ENCODE measurements at regions not wholly inside any gene's neighbourhood (a gene's known extent, or its start where the extent isn't known, plus 50 kb on each side); places are given as distances from the start of the nearest gene placed in this dataset.

- DNase-seq: no peak
- Histone ChIP-seq H3K36me3 (no peaks in the 10 kb centered on the region), H3K9me3 (no peaks in the 10 kb centered on the region), H3K4me1 (no peaks in the 10 kb centered on the region), H3K27ac (no peak overlapping the region), H3K4me3 (no peak overlapping the region), H3K27me3 (no peaks in the 10 kb centered on the region)
- TF ChIP-seq CTCF (IDR thresholded peaks at IDR 0.05) (no peak), POLR2A (IDR thresholded peaks at IDR 0.05) (no peak)
These were observed 161.3 kb upstream of the NR5A2 start for GRCh38 chr1:199866210-199866617.

DNA sequence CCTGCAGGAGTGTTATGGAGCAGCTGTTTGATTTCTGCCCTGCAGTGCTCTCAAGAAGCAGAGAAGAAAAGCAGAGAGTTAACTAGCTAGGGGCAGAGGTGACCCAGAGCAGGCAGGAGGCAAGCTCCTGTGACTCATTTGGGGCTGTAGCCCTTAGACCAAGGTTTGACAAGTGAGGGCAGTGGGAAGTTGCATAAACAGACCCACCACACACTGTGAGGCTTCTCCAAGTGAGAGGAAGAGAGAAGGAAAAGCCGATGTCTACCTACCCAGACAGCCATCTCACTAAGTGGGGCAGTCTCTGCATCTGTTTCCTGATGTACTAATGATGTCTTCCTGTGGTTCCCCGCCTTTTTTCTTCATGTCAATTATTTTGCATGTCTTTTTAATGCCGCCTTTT, 159.9 kb upstream of the NR5A2 start:
- no peak for DNase-seq
- TF ChIP-seq POLR2A (IDR thresholded peaks at IDR 0.05) (no peak), CTCF (IDR thresholded peaks at IDR 0.05) (no peak)
- H3K36me3 ChIP-seq: no peaks in the 10 kb centered on the region
- H3K27me3 ChIP-seq: no peaks in the 10 kb centered on the region
- no peaks in the 10 kb centered on the region for H3K9me3 ChIP-seq
- no peaks in the 10 kb centered on the region for H3K4me1 ChIP-seq
- H3K27ac ChIP-seq: no peak overlapping the region
- no peak overlapping the region for H3K4me3 ChIP-seq

- Histone ChIP-seq H3K27ac (no peak overlapping the region), H3K4me1 (no peaks in the 10 kb centered on the region), H3K9me3 (no peaks in the 10 kb centered on the region), H3K36me3 (no peaks in the 10 kb centered on the region), H3K27me3 (no peaks in the 10 kb centered on the region), H3K4me3 (no peak overlapping the region)
- no peak for DNase-seq
- TF ChIP-seq POLR2A (IDR thresholded peaks at IDR 0.05): no peak
- TF ChIP-seq CTCF (IDR thresholded peaks at IDR 0.05): no peak
These were observed 158.7 kb upstream of the NR5A2 start for GRCh38 chr1:199868777-199869176.

DNA sequence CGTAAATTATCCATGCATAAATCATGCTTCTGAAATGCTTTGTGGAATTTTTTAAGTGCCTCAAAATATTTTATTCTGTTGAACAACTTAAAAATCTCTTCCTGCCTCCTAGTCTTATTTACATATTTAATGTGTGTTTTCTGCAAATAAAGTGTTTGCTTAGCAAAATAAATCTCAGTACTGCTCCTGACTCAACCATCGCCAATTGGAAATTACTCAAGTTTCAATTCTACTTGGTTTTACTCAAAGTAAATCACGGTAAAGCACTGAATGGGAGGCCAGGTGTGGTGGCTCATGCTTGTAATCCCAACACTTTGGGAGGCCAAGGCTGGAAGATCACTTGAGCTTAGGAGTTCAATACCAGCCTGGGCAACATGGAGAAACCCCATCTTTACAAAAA, 152.2 kb upstream of the NR5A2 start:
- no peak overlapping the region for H3K4me3 ChIP-seq
- H3K36me3 ChIP-seq: no peaks in the 10 kb centered on the region
- no peaks in the 10 kb centered on the region for H3K27me3 ChIP-seq
- no peak for DNase-seq
- no peaks in the 10 kb centered on the region for H3K4me1 ChIP-seq
- no peak overlapping the region for H3K27ac ChIP-seq
- TF ChIP-seq CTCF (IDR thresholded peaks at IDR 0.05): no peak
- no peak for TF ChIP-seq POLR2A (IDR thresholded peaks at IDR 0.05)
- no peaks in the 10 kb centered on the region for H3K9me3 ChIP-seq

- no peaks in the 10 kb centered on the region for H3K4me1 ChIP-seq
- no peaks in the 10 kb centered on the region for H3K36me3 ChIP-seq
- H3K9me3 ChIP-seq: no peaks in the 10 kb centered on the region
- no peak overlapping the region for H3K27ac ChIP-seq
- H3K27me3 ChIP-seq: no peaks in the 10 kb centered on the region
- TF ChIP-seq POLR2A (IDR thresholded peaks at IDR 0.05) (no peak), CTCF (IDR thresholded peaks at IDR 0.05) (no peak)
- no peak overlapping the region for H3K4me3 ChIP-seq
- DNase-seq: no peak
These were observed 151.7 kb upstream of the NR5A2 start for GRCh38 chr1:199875856-199876255.

Measured in Peyer's patch (tissue), 4 donors.